ENCODE measurements at regions not wholly inside any gene's neighbourhood (a gene's known extent, or its start where the extent isn't known, plus 50 kb on each side); places are given as distances from the start of the nearest gene placed in this dataset.
A peak's percentile ranks its signal among the peaks of the same experiment; 100 is the strongest.

- no peak overlapping the region for H3K9ac ChIP-seq
- no peak overlapping the region for H3K4me3 ChIP-seq
- H3K4me1 ChIP-seq, result 0 out of 2 replicates have a peak, but pooled peaks cover 9% of the 10 kb centered on the region
- H3K27me3 ChIP-seq, result no peaks in the 10 kb centered on the region
- peaks cover 9% of the 10 kb centered on the region; the same call in 1 of the 2 replicates for H3K9me3 ChIP-seq
- no peaks in the 10 kb centered on the region for H3K36me3 ChIP-seq
- no peak for TF ChIP-seq Cebpa-rat (IDR thresholded peaks at IDR 0.05)
- H3K4me2 ChIP-seq, result no peak overlapping the region
- no peak overlapping the region for H3K27ac ChIP-seq
- H4K20me1 ChIP-seq, result no peaks in the 10 kb centered on the region
These were observed 578.0 kb downstream of the SPRY1 start for GRCh38 chr4:123974386-123975149.

- Histone ChIP-seq H3K27ac (no peak overlapping the region), H3K4me2 (0 out of 2 replicates have a peak overlapping the region, but pooled peaks have one; percentile 0)
These were observed 579.7 kb downstream of the SPRY1 start for GRCh38 chr4:123976285-123976684.

GRCh38 chr4:123976819-123977218, 580.2 kb downstream of the SPRY1 start:
- H3K9me3 ChIP-seq, result peaks cover 9% of the 10 kb centered on the region; the same call in 1 of the 2 replicates
- TF ChIP-seq Cebpa-rat (IDR thresholded peaks at IDR 0.05), result no peak
- H3K9ac ChIP-seq, result no peak overlapping the region
- no peaks in the 10 kb centered on the region for H4K20me1 ChIP-seq
- H3K27me3 ChIP-seq, result no peaks in the 10 kb centered on the region
- H3K4me3 ChIP-seq, result no peak overlapping the region
- H3K27ac ChIP-seq, result no peak overlapping the region
- 0 out of 2 replicates have a peak, but pooled peaks cover 9% of the 10 kb centered on the region for H3K4me1 ChIP-seq
- 0 out of 2 replicates have a peak overlapping the region, but pooled peaks have one; percentile 0 for H3K4me2 ChIP-seq
- no peaks in the 10 kb centered on the region for H3K36me3 ChIP-seq

More at GRCh38 chr4:123976285-123976684, 579.7 kb downstream of the SPRY1 start:
- no peaks in the 10 kb centered on the region for H4K20me1 ChIP-seq
- TF ChIP-seq Cebpa-rat (IDR thresholded peaks at IDR 0.05), result no peak
- 0 out of 2 replicates have a peak, but pooled peaks cover 9% of the 10 kb centered on the region for H3K4me1 ChIP-seq
- peaks cover 9% of the 10 kb centered on the region; the same call in 1 of the 2 replicates for H3K9me3 ChIP-seq
- no peak overlapping the region for H3K4me3 ChIP-seq
- H3K9ac ChIP-seq, result no peak overlapping the region
- no peaks in the 10 kb centered on the region for H3K27me3 ChIP-seq
- H3K36me3 ChIP-seq, result no peaks in the 10 kb centered on the region

GRCh38 chr4:123977641-123978081, 581.1 kb downstream of the SPRY1 start:
- H3K4me1 ChIP-seq, result 0 out of 2 replicates have a peak, but pooled peaks cover 9% of the 10 kb centered on the region
- no peaks in the 10 kb centered on the region for H3K36me3 ChIP-seq
- no peak overlapping the region for H3K4me2 ChIP-seq
- TF ChIP-seq Cebpa-rat (IDR thresholded peaks at IDR 0.05), result no peak
- H3K9me3 ChIP-seq, result peaks cover 9% of the 10 kb centered on the region; the same call in 1 of the 2 replicates
- H4K20me1 ChIP-seq, result no peaks in the 10 kb centered on the region
- no peak overlapping the region for H3K27ac ChIP-seq
- H3K9ac ChIP-seq, result no peak overlapping the region
- no peak overlapping the region for H3K4me3 ChIP-seq
- H3K27me3 ChIP-seq, result no peaks in the 10 kb centered on the region

GRCh38 chr4:123978637-123979036, 582.0 kb downstream of the SPRY1 start:
- no peak overlapping the region for H3K9ac ChIP-seq
- no peaks in the 10 kb centered on the region for H3K36me3 ChIP-seq

GRCh38 chr4:123980736-123981300, 584.2 kb downstream of the SPRY1 start:
- no peak overlapping the region for H3K4me2 ChIP-seq
- no peak for TF ChIP-seq Cebpa-rat (IDR thresholded peaks at IDR 0.05)
- no peaks in the 10 kb centered on the region for H3K36me3 ChIP-seq
- H3K9ac ChIP-seq, result no peak overlapping the region
- H3K27me3 ChIP-seq, result no peaks in the 10 kb centered on the region
- H3K4me3 ChIP-seq, result no peak overlapping the region
- peaks cover 13% of the 10 kb centered on the region for H3K4me1 ChIP-seq
- H4K20me1 ChIP-seq, result no peaks in the 10 kb centered on the region
- H3K27ac ChIP-seq, result no peak overlapping the region
- peaks cover 9% of the 10 kb centered on the region; the same call in 1 of the 2 replicates for H3K9me3 ChIP-seq

More at GRCh38 chr4:123978637-123979036, 582.0 kb downstream of the SPRY1 start:
- no peaks in the 10 kb centered on the region for H4K20me1 ChIP-seq
- no peak overlapping the region for H3K27ac ChIP-seq
- H3K9me3 ChIP-seq, result peaks cover 9% of the 10 kb centered on the region; the same call in 1 of the 2 replicates
- TF ChIP-seq Cebpa-rat (IDR thresholded peaks at IDR 0.05), result no peak
- no peak overlapping the region for H3K4me3 ChIP-seq
- H3K4me2 ChIP-seq, result no peak overlapping the region
- 0 out of 2 replicates have a peak, but pooled peaks cover 9% of the 10 kb centered on the region for H3K4me1 ChIP-seq
- no peaks in the 10 kb centered on the region for H3K27me3 ChIP-seq

- Histone ChIP-seq H3K27ac (no peak overlapping the region), H3K4me1 (peaks cover 11% of the 10 kb centered on the region), H4K20me1 (no peaks in the 10 kb centered on the region), H3K4me3 (no peak overlapping the region), H3K9me3 (no peaks in the 10 kb centered on the region), H3K27me3 (no peaks in the 10 kb centered on the region), H3K4me2 (no peak overlapping the region), H3K36me3 (no peaks in the 10 kb centered on the region), H3K9ac (no peak overlapping the region)
- no peak for TF ChIP-seq Cebpa-rat (IDR thresholded peaks at IDR 0.05)
These were observed 588.3 kb downstream of the SPRY1 start for GRCh38 chr4:123984886-123985285.

- Histone ChIP-seq H3K27ac (no peak overlapping the region), H3K9me3 (no peaks in the 10 kb centered on the region), H3K4me3 (no peak overlapping the region), H3K4me2 (0 out of 2 replicates have a peak overlapping the region, but pooled peaks have one; percentile 1), H3K9ac (no peak overlapping the region), H3K4me1 (peaks cover 11% of the 10 kb centered on the region), H3K27me3 (no peaks in the 10 kb centered on the region), H3K36me3 (no peaks in the 10 kb centered on the region), H4K20me1 (no peaks in the 10 kb centered on the region)
- no peak for TF ChIP-seq Cebpa-rat (IDR thresholded peaks at IDR 0.05)
These were observed 589.7 kb downstream of the SPRY1 start for GRCh38 chr4:123986268-123986798.

GRCh38 chr4:123987408-123987807, 590.8 kb downstream of the SPRY1 start:
- no peaks in the 10 kb centered on the region for H3K27me3 ChIP-seq
- no peak overlapping the region for H3K9ac ChIP-seq
- H3K4me1 ChIP-seq, result peaks cover 11% of the 10 kb centered on the region
- no peaks in the 10 kb centered on the region for H4K20me1 ChIP-seq
- no peak overlapping the region for H3K4me3 ChIP-seq
- H3K9me3 ChIP-seq, result peaks cover 7% of the 10 kb centered on the region; the same call in 1 of the 2 replicates
- no peak overlapping the region for H3K27ac ChIP-seq
- H3K36me3 ChIP-seq, result no peaks in the 10 kb centered on the region
- no peak for TF ChIP-seq Cebpa-rat (IDR thresholded peaks at IDR 0.05)
- H3K4me2 ChIP-seq, result no peak overlapping the region

Measured in BLaER1 (cell line).